Activated CD8-positive, alpha-beta T cell treated with anti-CD3 and anti-CD28 coated beads, Interleukin-2, amount 10 ng/mL, durations not matched to agents 7 days and 5 days (primary cell): ENCODE measurements at regions not wholly inside any gene's neighbourhood (a gene's known extent, or its start where the extent isn't known, plus 50 kb on each side); places are given as distances from the start of the nearest gene placed in this dataset.

Source experiments
- ATAC-seq: fragments of 150-1000 bp; cut with Tn5 transposase; one replicate; pipeline ENCODE4 v1.10.0; 2021; ENCODE audit warnings: moderate library complexity
- CTCF ChIA-PET: fragments of 350-600 bp; sonication (Branson Sonifier 250); formaldehyde crosslinking; loops from one replicate; lab custom pipeline; 2021; ENCODE audit warnings: antibody characterized with exemption; lab: Charles Lee
- POLR2A ChIA-PET: fragments of 350-600 bp; sonication (Branson Sonifier 250); formaldehyde crosslinking; loops from one replicate; lab custom pipeline; 2021; ENCODE audit warnings: antibody characterized with exemption; lab: Charles Lee
- DNase-seq: peaks from one replicate; pipeline ENCODE4 v3.0.0-alpha.2; 2020
- H3K27ac Mint-ChIP-seq: one replicate; pipeline ENCODE4 v1.8.0; 2021; ENCODE audit warnings: mild to moderate bottlenecking, mixed read lengths
- H3K27me3 Mint-ChIP-seq: one replicate; pipeline ENCODE4 v1.8.0; 2021; ENCODE audit warnings: low read depth, mixed read lengths
- H3K36me3 Mint-ChIP-seq: one replicate; pipeline ENCODE4 v1.8.0; 2021; ENCODE audit warnings: low read depth, mixed read lengths
- H3K4me1 Mint-ChIP-seq: one replicate; pipeline ENCODE4 v1.8.0; 2021; ENCODE audit warnings: low read depth, mixed read lengths
- H3K4me3 Mint-ChIP-seq: one replicate; pipeline ENCODE4 v1.8.0; 2021; ENCODE audit warnings: mild to moderate bottlenecking, mixed read lengths
- H3K9me3 Mint-ChIP-seq: one replicate; pipeline ENCODE4 v1.8.0; 2022; ENCODE audit warnings: mixed read lengths; ENCODE audit not compliant: insufficient read depth

- peaks cover 20% of the 10 kb centered on the region for H3K27me3 Mint-ChIP-seq
- H3K27ac Mint-ChIP-seq, result no peak overlapping the region
- H3K4me1 Mint-ChIP-seq, result peaks cover 4% of the 10 kb centered on the region
- peaks cover 3% of the 10 kb centered on the region for H3K36me3 Mint-ChIP-seq
- no peak overlapping the region for H3K4me3 Mint-ChIP-seq
- ChIA-PET CTCF (no interaction called here), POLR2A (no interaction called here)
- ATAC-seq, result no peak
- H3K9me3 Mint-ChIP-seq, result no peaks in the 10 kb centered on the region
- DNase-seq, result no peak
Measured at GRCh38 chr1:117783606-117784396, 145.6 kb downstream of the GDAP2 start.

GRCh38 chr1:117788014-117788413 is 141.4 kb downstream of the GDAP2 start:
- DNase-seq, result no peak
- no peak for ATAC-seq
- no peak overlapping the region for H3K27ac Mint-ChIP-seq
- peaks cover 4% of the 10 kb centered on the region for H3K4me1 Mint-ChIP-seq
- no peak overlapping the region for H3K4me3 Mint-ChIP-seq
- CTCF ChIA-PET, result no interaction called here
- no peaks in the 10 kb centered on the region for H3K9me3 Mint-ChIP-seq
- POLR2A ChIA-PET, result no interaction called here
- H3K27me3 Mint-ChIP-seq, result peaks cover 6% of the 10 kb centered on the region
- H3K36me3 Mint-ChIP-seq, result peaks cover 3% of the 10 kb centered on the region

GRCh38 chr1:117793413-117793812 is 136.0 kb downstream of the GDAP2 start:
- ChIA-PET CTCF (interaction anchor here (1.7 kb wide), 1 partner anchor 39 kb away, joined by 6 read pairs; no protein-coding TSS in a partner anchor), POLR2A (no interaction called here)
- ATAC-seq (no peak), DNase-seq (no peak)
- Mint-ChIP-seq H3K36me3 (no peaks in the 10 kb centered on the region), H3K9me3 (no peaks in the 10 kb centered on the region), H3K4me3 (no peak overlapping the region), H3K27me3 (no peaks in the 10 kb centered on the region), H3K27ac (no peak overlapping the region), H3K4me1 (no peaks in the 10 kb centered on the region)

GRCh38 chr1:117794073-117794472 is 135.3 kb downstream of the GDAP2 start:
- CTCF ChIA-PET, result interaction anchor here (1.7 kb wide), 1 partner anchor 40 kb away, joined by 6 read pairs; no protein-coding TSS in a partner anchor
- POLR2A ChIA-PET, result no interaction called here
- H3K4me1 Mint-ChIP-seq, result no peaks in the 10 kb centered on the region

GRCh38 chr1:117795190-117795589 is 134.2 kb downstream of the GDAP2 start:
- Mint-ChIP-seq H3K4me3 (no peak overlapping the region), H3K27ac (no peak overlapping the region), H3K27me3 (peaks cover 5% of the 10 kb centered on the region), H3K36me3 (no peaks in the 10 kb centered on the region), H3K4me1 (no peaks in the 10 kb centered on the region), H3K9me3 (no peaks in the 10 kb centered on the region)
- ChIA-PET POLR2A (no interaction called here), CTCF (no interaction called here)
- ATAC-seq (no peak), DNase-seq (no peak)

More at GRCh38 chr1:117794073-117794472, 135.3 kb downstream of the GDAP2 start:
- Mint-ChIP-seq H3K27ac (no peak overlapping the region), H3K4me3 (no peak overlapping the region), H3K9me3 (no peaks in the 10 kb centered on the region), H3K36me3 (no peaks in the 10 kb centered on the region), H3K27me3 (peaks cover under 1% of the 10 kb centered on the region)
- ATAC-seq (no peak), DNase-seq (no peak)

GRCh38 chr1:117795792-117796191 is 133.6 kb downstream of the GDAP2 start:
- no peak for ATAC-seq
- Mint-ChIP-seq H3K4me1 (no peaks in the 10 kb centered on the region), H3K4me3 (no peak overlapping the region), H3K36me3 (no peaks in the 10 kb centered on the region), H3K9me3 (no peaks in the 10 kb centered on the region), H3K27ac (no peak overlapping the region), H3K27me3 (peaks cover 7% of the 10 kb centered on the region)
- ChIA-PET POLR2A (no interaction called here), CTCF (no interaction called here)
- DNase-seq, result no peak

GRCh38 chr1:117796226-117796625 is 133.2 kb downstream of the GDAP2 start:
- Mint-ChIP-seq H3K27ac (no peak overlapping the region), H3K36me3 (no peaks in the 10 kb centered on the region), H3K4me1 (no peaks in the 10 kb centered on the region), H3K4me3 (no peak overlapping the region), H3K27me3 (peaks cover 8% of the 10 kb centered on the region), H3K9me3 (no peaks in the 10 kb centered on the region)
- DNase-seq, result no peak
- ChIA-PET POLR2A (no interaction called here), CTCF (no interaction called here)
- ATAC-seq, result no peak

GRCh38 chr1:117798550-117798949 is 130.9 kb downstream of the GDAP2 start:
- H3K9me3 Mint-ChIP-seq, result no peaks in the 10 kb centered on the region
- H3K27ac Mint-ChIP-seq, result no peak overlapping the region
- ATAC-seq (no peak), DNase-seq (no peak)
- H3K4me1 Mint-ChIP-seq, result no peaks in the 10 kb centered on the region
- H3K36me3 Mint-ChIP-seq, result no peaks in the 10 kb centered on the region
- H3K4me3 Mint-ChIP-seq, result no peak overlapping the region
- POLR2A ChIA-PET, result no interaction called here
- CTCF ChIA-PET, result no interaction called here
- peaks cover 16% of the 10 kb centered on the region for H3K27me3 Mint-ChIP-seq

- no peak for DNase-seq
- no peaks in the 10 kb centered on the region for H3K4me1 Mint-ChIP-seq
- POLR2A ChIA-PET, result no interaction called here
- no peak for ATAC-seq
- H3K27ac Mint-ChIP-seq, result no peak overlapping the region
- no peaks in the 10 kb centered on the region for H3K36me3 Mint-ChIP-seq
- CTCF ChIA-PET, result no interaction called here
- H3K4me3 Mint-ChIP-seq, result no peak overlapping the region
- peaks cover 30% of the 10 kb centered on the region for H3K27me3 Mint-ChIP-seq
- no peaks in the 10 kb centered on the region for H3K9me3 Mint-ChIP-seq
Measured at GRCh38 chr1:117802531-117803257, 126.7 kb downstream of the GDAP2 start.

- ATAC-seq, result no peak
- no peak for DNase-seq
- H3K27ac Mint-ChIP-seq, result no peak overlapping the region
Measured at GRCh38 chr1:117803318-117803717, 126.1 kb downstream of the GDAP2 start.

GRCh38 chr1:117809764-117810163 is 119.7 kb downstream of the GDAP2 start:
- H3K4me1 Mint-ChIP-seq, result no peaks in the 10 kb centered on the region
- H3K27me3 Mint-ChIP-seq, result peaks cover 15% of the 10 kb centered on the region
- CTCF ChIA-PET, result interaction anchor here (1.6 kb wide), 1 partner anchor 275 kb away, joined by 3 read pairs; no protein-coding TSS in a partner anchor
- DNase-seq (no peak), ATAC-seq (no peak)
- no peaks in the 10 kb centered on the region for H3K9me3 Mint-ChIP-seq
- no peak overlapping the region for H3K4me3 Mint-ChIP-seq
- no peak overlapping the region for H3K27ac Mint-ChIP-seq
- POLR2A ChIA-PET, result no interaction called here
- no peaks in the 10 kb centered on the region for H3K36me3 Mint-ChIP-seq

More at GRCh38 chr1:117803318-117803717, 126.1 kb downstream of the GDAP2 start:
- POLR2A ChIA-PET, result no interaction called here
- Mint-ChIP-seq H3K9me3 (no peaks in the 10 kb centered on the region), H3K36me3 (no peaks in the 10 kb centered on the region), H3K4me1 (no peaks in the 10 kb centered on the region), H3K27me3 (peaks cover 34% of the 10 kb centered on the region), H3K4me3 (no peak overlapping the region)
- CTCF ChIA-PET, result no interaction called here

GRCh38 chr1:117810553-117810952 is 118.9 kb downstream of the GDAP2 start:
- no peak for DNase-seq
- H3K9me3 Mint-ChIP-seq, result no peaks in the 10 kb centered on the region
- CTCF ChIA-PET, result interaction anchor here (1.6 kb wide), 1 partner anchor 276 kb away, joined by 3 read pairs; no protein-coding TSS in a partner anchor

More at GRCh38 chr1:117810553-117810952, 118.9 kb downstream of the GDAP2 start:
- H3K4me1 Mint-ChIP-seq, result no peaks in the 10 kb centered on the region
- POLR2A ChIA-PET, result no interaction called here
- H3K27me3 Mint-ChIP-seq, result peaks cover 13% of the 10 kb centered on the region
- no peaks in the 10 kb centered on the region for H3K36me3 Mint-ChIP-seq
- H3K27ac Mint-ChIP-seq, result no peak overlapping the region
- no peak for ATAC-seq
- no peak overlapping the region for H3K4me3 Mint-ChIP-seq
